T47D (cell line): ENCODE measurements at regions not wholly inside any gene's neighbourhood (a gene's known extent, or its start where the extent isn't known, plus 50 kb on each side); places are given as distances from the start of the nearest gene placed in this dataset.
"Not testable (repeated sequence)": the region's sequence is repeated elsewhere in the genome, so short reads cannot be mapped to it uniquely, and the experiment has no call there.

Experiments
- DNase-seq, 2 experiments: peaks; one replicate each; pipeline versions ENCODE4 v3.0.0 to v3.0.0-alpha.2; 2011 to 2012; ENCODE audit warnings: low read depth in 1 of 2, low spot score in 1 of 2
- JUND ChIP-seq: IDR thresholded peaks from 2 replicates; pipeline ENCODE4 v1.6.1; 2012; ENCODE audit warnings: low read depth
- in situ Hi-C: cut with HindIII; loops from 2 replicates; pipeline ENCODE4 v1.10.0; 2016; ENCODE audit warnings: low sequenced_read_pairs, low pct_unique_long_range_greater_than_20kb

GRCh38 chr6:21722510-21722909 is 129.0 kb downstream of the SOX4 start:
- no peak for TF ChIP-seq JUND
- in situ Hi-C loops: no loop called here
- DNase-seq: no peak

GRCh38 chr6:21726676-21727075 is 133.1 kb downstream of the SOX4 start:
- no peak for DNase-seq
- in situ Hi-C loops: no loop called here
- TF ChIP-seq JUND: no peak

- in situ Hi-C loops: no loop called here
- no peak for TF ChIP-seq JUND
- DNase-seq: no peak
Measured at GRCh38 chr6:21728141-21728540, 134.6 kb downstream of the SOX4 start.

GRCh38 chr6:21729431-21729830 is 135.9 kb downstream of the SOX4 start:
- no peak for DNase-seq
- in situ Hi-C loops: no loop called here
- no peak for TF ChIP-seq JUND

GRCh38 chr6:21730533-21730932 is 137.0 kb downstream of the SOX4 start:
- no peak for TF ChIP-seq JUND
- in situ Hi-C loops: no loop called here

GRCh38 chr6:21731411-21732031 is 138.0 kb downstream of the SOX4 start:
- in situ Hi-C loops: no loop called here
- DNase-seq: peak in 1 of 2 experiments; percentile 47
- no peak for TF ChIP-seq JUND

More at GRCh38 chr6:21730533-21730932, 137.0 kb downstream of the SOX4 start:
- DNase-seq: no peak

- in situ Hi-C loops, DNase-seq: not testable (repeated sequence)
Measured at GRCh38 chr6:21732032-21732730, 138.6 kb downstream of the SOX4 start.

GRCh38 chr6:21732731-21733130 is 139.2 kb downstream of the SOX4 start:
- in situ Hi-C loops: no loop called here
- DNase-seq: no peak
- no peak for TF ChIP-seq JUND

GRCh38 chr6:21733311-21733710 is 139.8 kb downstream of the SOX4 start:
- in situ Hi-C loops: no loop called here
- no peak for DNase-seq
- no peak for TF ChIP-seq JUND

GRCh38 chr6:21734204-21734603 is 140.7 kb downstream of the SOX4 start:
- no peak for TF ChIP-seq JUND
- in situ Hi-C loops: no loop called here
- DNase-seq: no peak

- in situ Hi-C loops: no loop called here
- TF ChIP-seq JUND: peak; percentile 65
- peak; percentile 37 to 94 for DNase-seq
Measured at GRCh38 chr6:21738180-21739094, 144.9 kb downstream of the SOX4 start.

- in situ Hi-C loops: no loop called here
- no peak for DNase-seq
- TF ChIP-seq JUND: no peak
Measured at GRCh38 chr6:21739241-21739640, 145.7 kb downstream of the SOX4 start.

- peak in 1 of 2 experiments; percentile 45 for DNase-seq
- in situ Hi-C loops: no loop called here
Measured at GRCh38 chr6:21739838-21740237, 146.3 kb downstream of the SOX4 start.

More at GRCh38 chr6:21739838-21740237, 146.3 kb downstream of the SOX4 start:
- no peak for TF ChIP-seq JUND
